Esophagus muscularis mucosa (tissue), 3 donors: ENCODE measurements at regions not wholly inside any gene's neighbourhood (a gene's known extent, or its start where the extent isn't known, plus 50 kb on each side); places are given as distances from the start of the nearest gene placed in this dataset.

ENCODE experiments used
- CTCF ChIP-seq, 3 experiments: fragments of 200-600 bp in 2 of 3; fragments of 450-650 bp in 1 of 3; sonication (generic) in 2 of 3; IDR thresholded peaks; one replicate each; pipeline ENCODE4 v1.5.1; 2017 to 2019; ENCODE audit warnings: antibody characterized with exemption in 3 of 3, mild to moderate bottlenecking in 2 of 3, moderate library complexity in 1 of 3
- EP300 ChIP-seq: sonication (generic); formaldehyde crosslinking; IDR thresholded peaks from one replicate; pipeline ENCODE4 v1.6.1; 2017; ENCODE audit warnings: antibody characterized with exemption

- TF ChIP-seq CTCF (IDR thresholded peaks at IDR 0.05): no peak
- TF ChIP-seq EP300: no peak
Measured at GRCh38 chr20:23145281-23145700, 59.2 kb upstream of the CD93 start.
